Adrenal gland (tissue), 9 donors: ENCODE measurements at regions not wholly inside any gene's neighbourhood (a gene's known extent, or its start where the extent isn't known, plus 50 kb on each side); places are given as distances from the start of the nearest gene placed in this dataset.
"Not testable (repeated sequence)": the region's sequence is repeated elsewhere in the genome, so short reads cannot be mapped to it uniquely, and the experiment has no call there.

ENCODE experiments used
- DNase-seq, 7 donors: peaks; one replicate each; pipeline ENCODE4 v3.0.0-alpha.2; 2019 to 2020
- H3K27ac ChIP-seq, 5 donors: fragments of 200-600 bp; sonication (generic) in 4 of 5; 1 replicate in 3 of 5; 2 replicates in 2 of 5; pipeline versions ENCODE4 v1.5.1 to v1.8.0; 2016 to 2020; ENCODE audit warnings: mild to moderate bottlenecking in 1 of 5
- H3K27me3 ChIP-seq: fragments of 200-600 bp; 2 replicates; pipeline ENCODE4 v1.8.0; 2021
- H3K36me3 ChIP-seq, 2 donors: fragments of 200-600 bp; replicated peaks in 1 of 2; 1 replicate in 1 of 2; 2 replicates in 1 of 2; pipeline versions ENCODE4 v1.5.1 to v1.8.0; 2018 to 2022
- H3K4me1 ChIP-seq, 2 donors: fragments of 200-600 bp; replicated peaks in 1 of 2; 1 replicate in 1 of 2; 2 replicates in 1 of 2; pipeline versions ENCODE4 v1.5.1 to v1.8.0; 2018 to 2021
- H3K4me3 ChIP-seq, 4 donors: fragments of 200-600 bp; sonication (generic) in 3 of 4; one replicate each; pipeline ENCODE4 v1.5.1; 2016 to 2018
- H3K9me3 ChIP-seq, 3 donors: fragments of 200-600 bp; sonication (generic) in 1 of 3; replicated peaks in 1 of 3; 1 replicate in 2 of 3; 2 replicates in 1 of 3; pipeline versions ENCODE4 v1.5.1 to v1.8.0; 2016 to 2021
- POLR2A ChIP-seq, 2 donors: fragments of 450-650 bp; IDR thresholded peaks; one replicate each; pipeline ENCODE4 v1.6.1; 2017; ENCODE audit warnings: antibody characterized with exemption in 2 of 2, mild to moderate bottlenecking in 2 of 2, moderate library complexity in 1 of 2
- WGBS, 4 donors: extraction: QIAGEN DNeasy Blood & Tissue Kit in 2 of 4; methylation state at CpG; one replicate each; pipeline versions ENCODE4 v1.1.5 to v1.1.7; 2013 to 2017; 5-methylcytosine and 5-hydroxymethylcytosine counted together
- intact Hi-C, 2 donors: fragments of 100-400 bp; cut with DNase I; formaldehyde crosslinking; loops; one replicate each; pipeline versions ENCODE4 v1.14.1 to v1.15.0; 2022 to 2023
- TF ChIP-seq, protein P1 (sequence below), 6 experiments: fragments of 450-650 bp in 4 of 6; fragments of 200-600 bp in 2 of 6; sonication (generic) in 1 of 6; IDR thresholded peaks; 1 replicate in 5 of 6; 2 replicates in 1 of 6; pipeline versions ENCODE4 v1.5.1 to v1.8.0; 2016 to 2021; ENCODE audit warnings: antibody characterized with exemption in 6 of 6, mild to moderate bottlenecking in 2 of 6, moderate library complexity in 1 of 6
- donor health status: healthy with polysubstance abuse.
- donor health status: Bipolar disorder and iron deficiency.
- donor health status: DM: yes; HTN: yes; CAD: no.
- donor health status: DM: no; HTN: no; CAD: no.
- donor health status: DM: no; HTN: no; CAD: no.

DNA sequence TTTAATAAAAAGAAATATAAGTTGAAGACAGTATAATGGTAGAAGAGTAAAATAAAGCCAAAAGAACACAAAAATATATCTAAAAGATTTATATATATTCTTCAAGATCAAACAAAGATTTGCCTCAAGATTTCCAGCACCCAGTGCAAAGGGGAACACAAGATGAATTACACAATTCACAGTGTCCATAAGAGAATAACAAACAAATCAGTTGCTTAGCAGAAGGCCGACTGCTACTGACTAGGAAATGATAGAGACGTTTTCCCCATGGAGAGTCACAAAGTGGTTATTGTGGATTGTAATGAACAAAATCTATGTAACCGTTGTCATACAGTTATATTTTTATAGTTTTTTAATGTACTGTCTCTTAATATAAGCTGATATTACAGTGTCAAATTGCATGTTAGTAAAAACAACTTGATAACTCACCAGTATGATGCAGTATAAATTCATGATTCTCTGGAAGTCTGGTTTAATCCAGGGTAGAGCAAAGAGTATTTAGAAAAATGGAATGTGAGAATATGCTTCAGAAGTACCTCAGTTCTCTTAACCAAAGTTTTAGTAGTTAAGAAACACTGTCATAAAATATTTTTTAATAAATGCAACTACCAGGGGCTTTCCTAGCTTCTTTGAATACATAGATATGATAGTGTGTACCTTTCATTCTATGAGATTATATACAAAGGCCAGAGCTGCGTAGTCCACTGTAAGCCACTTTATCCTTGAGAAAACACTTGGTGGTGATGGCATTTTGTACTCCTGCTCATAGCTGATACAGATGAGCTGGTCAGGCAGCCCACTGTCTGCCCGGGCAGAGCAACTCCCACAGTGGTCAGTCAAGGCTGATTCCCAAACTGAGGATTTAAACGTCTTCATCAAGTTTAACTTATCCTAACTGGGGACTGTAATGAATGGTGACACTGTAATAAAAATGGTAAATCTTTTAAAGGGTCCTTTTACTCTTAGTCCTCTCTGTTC lies 180.5 kb upstream of the DTNA start:
- WGBS, 4 donors, result 44 to 46% (median 45%) methylated on average over 6 of the region's 6 CpGs
- Histone ChIP-seq H3K27me3 (no peaks in the 10 kb centered on the region), H3K9me3 (no peaks in the 10 kb centered on the region), H3K36me3 (no peaks in the 10 kb centered on the region), H3K4me3 (no peak overlapping the region), H3K4me1 (no peaks in the 10 kb centered on the region), H3K27ac (no peak overlapping the region)
- intact Hi-C loops, result no loop called here
- TF ChIP-seq, protein P1, sequence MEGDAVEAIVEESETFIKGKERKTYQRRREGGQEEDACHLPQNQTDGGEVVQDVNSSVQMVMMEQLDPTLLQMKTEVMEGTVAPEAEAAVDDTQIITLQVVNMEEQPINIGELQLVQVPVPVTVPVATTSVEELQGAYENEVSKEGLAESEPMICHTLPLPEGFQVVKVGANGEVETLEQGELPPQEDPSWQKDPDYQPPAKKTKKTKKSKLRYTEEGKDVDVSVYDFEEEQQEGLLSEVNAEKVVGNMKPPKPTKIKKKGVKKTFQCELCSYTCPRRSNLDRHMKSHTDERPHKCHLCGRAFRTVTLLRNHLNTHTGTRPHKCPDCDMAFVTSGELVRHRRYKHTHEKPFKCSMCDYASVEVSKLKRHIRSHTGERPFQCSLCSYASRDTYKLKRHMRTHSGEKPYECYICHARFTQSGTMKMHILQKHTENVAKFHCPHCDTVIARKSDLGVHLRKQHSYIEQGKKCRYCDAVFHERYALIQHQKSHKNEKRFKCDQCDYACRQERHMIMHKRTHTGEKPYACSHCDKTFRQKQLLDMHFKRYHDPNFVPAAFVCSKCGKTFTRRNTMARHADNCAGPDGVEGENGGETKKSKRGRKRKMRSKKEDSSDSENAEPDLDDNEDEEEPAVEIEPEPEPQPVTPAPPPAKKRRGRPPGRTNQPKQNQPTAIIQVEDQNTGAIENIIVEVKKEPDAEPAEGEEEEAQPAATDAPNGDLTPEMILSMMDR (IDR thresholded peaks at IDR 0.05), result no peak
- no peak for TF ChIP-seq POLR2A (IDR thresholded peaks at IDR 0.05)
- DNase-seq, result no peak

DNA sequence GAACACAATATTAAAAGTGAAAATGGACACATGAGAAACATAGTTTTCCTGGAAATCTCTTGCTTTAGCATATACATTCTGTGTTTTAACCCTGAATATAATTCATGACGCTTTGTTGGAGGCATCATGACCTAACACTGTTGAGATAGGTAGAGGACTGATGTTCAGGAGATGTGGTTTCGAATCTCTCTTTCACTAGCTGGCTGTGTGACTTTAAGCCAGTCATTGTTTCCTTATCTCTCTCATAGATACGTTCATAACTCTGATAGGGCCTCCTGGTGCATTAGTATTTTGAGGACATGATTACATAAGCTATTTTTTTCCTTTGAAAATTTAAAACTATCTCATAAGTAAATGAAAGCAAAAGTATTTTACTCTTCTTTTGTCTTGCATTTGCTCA lies 179.0 kb upstream of the DTNA start:
- Histone ChIP-seq H3K4me3 (no peak overlapping the region), H3K36me3 (no peaks in the 10 kb centered on the region), H3K27me3 (no peaks in the 10 kb centered on the region), H3K4me1 (no peaks in the 10 kb centered on the region), H3K9me3 (no peaks in the 10 kb centered on the region), H3K27ac (no peak overlapping the region)
- TF ChIP-seq POLR2A (IDR thresholded peaks at IDR 0.05), result no peak
- TF ChIP-seq, protein P1 (IDR thresholded peaks at IDR 0.05), result no peak
- intact Hi-C loops, result no loop called here
- no peak for DNase-seq
- WGBS, 4 donors, result 54 to 64% (median 59%) methylated on average over 3 of the region's 3 CpGs

DNA sequence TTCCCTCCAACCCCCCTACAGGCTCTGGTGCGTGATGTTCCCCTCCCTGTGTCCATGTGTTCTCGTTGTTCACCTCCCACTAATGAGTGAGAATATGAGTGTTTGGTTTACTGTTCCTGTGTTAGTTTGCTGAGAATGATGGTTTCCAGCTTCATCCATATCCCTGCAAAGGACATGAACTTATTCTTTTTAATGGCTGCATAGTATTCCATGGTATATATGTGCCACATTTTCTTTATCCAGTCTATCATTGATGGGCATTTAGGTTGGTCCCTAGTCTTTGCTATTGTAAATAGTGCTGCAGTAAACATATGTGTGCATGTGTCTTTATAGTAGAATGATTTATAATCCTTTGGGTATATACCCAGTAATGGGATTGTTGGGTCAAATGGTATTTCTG lies 175.5 kb upstream of the DTNA start:
- H3K4me1 ChIP-seq, DNase-seq, H3K27ac ChIP-seq, H3K9me3 ChIP-seq, H3K4me3 ChIP-seq, intact Hi-C loops, H3K36me3 ChIP-seq, H3K27me3 ChIP-seq: not testable (repeated sequence)
- 89 to 100% (median 95%) methylated on average over 2 of the region's 2 CpGs for WGBS, 4 donors

DNA sequence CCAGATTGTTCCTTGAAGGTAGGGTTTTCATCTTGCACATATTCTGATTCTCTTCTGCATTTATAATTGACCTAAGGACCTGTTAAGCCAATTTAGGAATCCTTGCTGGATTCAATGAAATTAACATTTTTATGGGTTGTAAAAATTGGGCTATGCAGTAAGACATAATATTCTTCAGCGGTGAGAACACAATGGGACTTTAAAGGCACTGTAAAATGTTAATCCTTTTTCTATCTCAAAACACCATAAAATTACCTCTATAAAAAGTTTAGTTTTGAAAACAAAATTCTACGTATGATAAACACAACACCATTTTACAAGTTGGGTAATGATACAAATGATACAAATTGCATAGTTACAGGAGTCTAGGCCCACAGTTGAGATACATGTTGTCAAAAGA lies 169.2 kb upstream of the DTNA start:
- TF ChIP-seq, protein P1 (IDR thresholded peaks at IDR 0.05), result no peak
- no peak for TF ChIP-seq POLR2A (IDR thresholded peaks at IDR 0.05)
- no peaks in the 10 kb centered on the region for H3K36me3 ChIP-seq
- 86 to 91% (median 87%) methylated on average over 2 of the region's 2 CpGs for WGBS, 4 donors
- H3K4me1 ChIP-seq, result no peaks in the 10 kb centered on the region
- H3K9me3 ChIP-seq, result no peaks in the 10 kb centered on the region
- intact Hi-C loops, result no loop called here
- no peak for DNase-seq
- no peak overlapping the region for H3K27ac ChIP-seq
- no peaks in the 10 kb centered on the region for H3K27me3 ChIP-seq
- H3K4me3 ChIP-seq, result no peak overlapping the region

DNA sequence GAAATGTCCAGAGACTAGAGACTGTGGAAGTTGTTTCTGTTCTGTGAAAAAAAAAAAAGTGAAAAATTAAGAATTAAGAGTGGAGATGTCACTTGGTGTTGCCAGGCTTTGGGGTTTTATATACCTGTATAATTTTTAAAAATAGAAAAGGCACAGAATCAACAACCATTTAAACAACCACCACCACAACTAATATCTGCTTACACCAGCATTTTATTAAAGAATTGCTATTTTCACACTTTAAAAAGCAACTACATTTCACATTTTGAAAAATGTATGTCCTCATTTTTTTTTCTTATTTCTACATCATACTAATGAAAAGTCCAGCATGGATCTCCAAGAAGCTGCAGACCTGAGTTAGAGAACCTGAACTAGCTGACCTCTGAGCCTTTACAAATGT lies 167.5 kb upstream of the DTNA start:
- no peaks in the 10 kb centered on the region for H3K4me1 ChIP-seq
- intact Hi-C loops, result no loop called here
- H3K36me3 ChIP-seq, result no peaks in the 10 kb centered on the region
- no peaks in the 10 kb centered on the region for H3K9me3 ChIP-seq
- no peak overlapping the region for H3K27ac ChIP-seq
- no peak for DNase-seq
- H3K27me3 ChIP-seq, result no peaks in the 10 kb centered on the region
- TF ChIP-seq POLR2A (IDR thresholded peaks at IDR 0.05), result no peak
- TF ChIP-seq, protein P1 (IDR thresholded peaks at IDR 0.05), result no peak
- H3K4me3 ChIP-seq, result no peak overlapping the region
